DND-41 (cell line): ENCODE measurements at regions not wholly inside any gene's neighbourhood (a gene's known extent, or its start where the extent isn't known, plus 50 kb on each side); places are given as distances from the start of the nearest gene placed in this dataset.

ENCODE experiments used
- ATAC-seq: fragments of 200-7000 bp; cut with Tn5 transposase; 3 replicates; pipeline ENCODE4 v1.9.1; 2021; ENCODE audit warnings: low read depth; ENCODE audit not compliant: insufficient read depth
- DNase-seq: peaks from one replicate; pipeline ENCODE4 v3.0.0-alpha.2; 2020
- H2AFZ ChIP-seq: 2 replicates; pipeline ENCODE4 v1.6.0; 2012; ENCODE audit warnings: low read depth, low read length
- H3K27ac ChIP-seq: 2 replicates; pipeline ENCODE4 v1.5.1; 2012; ENCODE audit warnings: low read length, inconsistent platforms
- H3K27me3 ChIP-seq: fragments of 200-600 bp; sonication (generic); 2 replicates; pipeline ENCODE4 v1.6.0; 2012; ENCODE audit warnings: low read length, mild to moderate bottlenecking, inconsistent platforms; ENCODE audit not compliant: insufficient read depth, poor library complexity
- H3K36me3 ChIP-seq: 2 replicates; pipeline ENCODE4 v1.5.1; 2012; ENCODE audit warnings: low read length, inconsistent platforms; ENCODE audit not compliant: insufficient read depth
- H3K4me1 ChIP-seq: 2 replicates; pipeline ENCODE4 v1.5.1; 2012; ENCODE audit warnings: mild to moderate bottlenecking, low read length; ENCODE audit not compliant: insufficient read depth
- H3K4me2 ChIP-seq: 2 replicates; pipeline ENCODE4 v1.6.0; 2012; ENCODE audit warnings: mild to moderate bottlenecking, moderate library complexity, low read length, inconsistent platforms; ENCODE audit not compliant: insufficient read depth
- H3K4me3 ChIP-seq, 2 experiments: fragments of 200-600 bp in 1 of 2; shearing (Covaris generic) in 1 of 2; 2 replicates each; pipeline ENCODE4 v1.5.1; 2012 to 2016; ENCODE audit warnings: inconsistent platforms in 2 of 2, low read length in 2 of 2, mild to moderate bottlenecking in 2 of 2, low read depth in 1 of 2, moderate library complexity in 1 of 2
- H3K79me2 ChIP-seq: 2 replicates; pipeline ENCODE4 v1.6.0; 2012; ENCODE audit warnings: low read length, inconsistent platforms; ENCODE audit not compliant: insufficient read depth
- H3K9ac ChIP-seq: 2 replicates; pipeline ENCODE4 v1.6.0; 2012; ENCODE audit warnings: low read depth, mild to moderate bottlenecking, inconsistent platforms, low read length, moderate library complexity
- H3K9me3 ChIP-seq: 2 replicates; pipeline ENCODE4 v1.5.1; 2012; ENCODE audit warnings: low read length, moderate library complexity, mild to moderate bottlenecking, inconsistent platforms; ENCODE audit not compliant: insufficient read depth, severe bottlenecking
- H4K20me1 ChIP-seq: 2 replicates; pipeline ENCODE4 v1.6.0; 2012; ENCODE audit warnings: low read length; ENCODE audit not compliant: insufficient read depth
- EZH2 ChIP-seq: IDR thresholded peaks from 3 replicates; pipeline ENCODE4 v1.6.1; 2012; ENCODE audit warnings: borderline replicate concordance, low read depth, mild to moderate bottlenecking, moderate library complexity, low read length, inconsistent platforms; ENCODE audit not compliant: severe bottlenecking
- TF ChIP-seq, protein P1 (sequence below): IDR thresholded peaks from 2 replicates; pipeline ENCODE4 v1.5.1; 2012; ENCODE audit warnings: borderline replicate concordance, low read length, moderate library complexity, mild to moderate bottlenecking; ENCODE audit not compliant: poor library complexity, severe bottlenecking; ENCODE audit errors: extremely low read depth

DNA sequence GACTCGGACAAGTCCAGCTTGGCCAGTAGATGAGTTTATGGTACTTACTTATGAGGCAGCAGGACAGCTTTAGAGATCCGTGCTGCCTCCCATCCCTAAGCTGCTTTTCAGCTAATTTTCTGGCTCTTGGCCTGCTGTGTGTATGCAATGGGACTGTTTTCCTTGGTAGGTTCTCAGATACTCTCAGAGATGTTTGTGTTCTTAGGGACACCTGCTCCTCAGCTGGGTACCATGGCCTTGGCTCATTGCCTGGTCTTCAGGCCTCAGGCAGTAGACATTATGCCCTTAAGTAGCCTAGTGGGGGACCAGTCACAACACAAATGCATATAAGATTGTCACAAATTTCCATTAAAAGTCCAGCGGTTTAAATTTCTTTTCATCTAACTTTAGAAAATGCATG is 688.0 kb downstream of the PCDH7 start:
- Histone ChIP-seq H2AFZ (no peak overlapping the region), H3K9ac (no peak overlapping the region), H3K4me2 (no peak overlapping the region), H3K4me3 (no peak overlapping the region), H3K27ac (no peak overlapping the region), H3K9me3 (no peaks in the 10 kb centered on the region), H3K79me2 (no peaks in the 10 kb centered on the region), H4K20me1 (no peaks in the 10 kb centered on the region), H3K4me1 (no peaks in the 10 kb centered on the region), H3K36me3 (no peaks in the 10 kb centered on the region), H3K27me3 (no peaks in the 10 kb centered on the region)
- no peak for ATAC-seq
- TF ChIP-seq, protein P1, sequence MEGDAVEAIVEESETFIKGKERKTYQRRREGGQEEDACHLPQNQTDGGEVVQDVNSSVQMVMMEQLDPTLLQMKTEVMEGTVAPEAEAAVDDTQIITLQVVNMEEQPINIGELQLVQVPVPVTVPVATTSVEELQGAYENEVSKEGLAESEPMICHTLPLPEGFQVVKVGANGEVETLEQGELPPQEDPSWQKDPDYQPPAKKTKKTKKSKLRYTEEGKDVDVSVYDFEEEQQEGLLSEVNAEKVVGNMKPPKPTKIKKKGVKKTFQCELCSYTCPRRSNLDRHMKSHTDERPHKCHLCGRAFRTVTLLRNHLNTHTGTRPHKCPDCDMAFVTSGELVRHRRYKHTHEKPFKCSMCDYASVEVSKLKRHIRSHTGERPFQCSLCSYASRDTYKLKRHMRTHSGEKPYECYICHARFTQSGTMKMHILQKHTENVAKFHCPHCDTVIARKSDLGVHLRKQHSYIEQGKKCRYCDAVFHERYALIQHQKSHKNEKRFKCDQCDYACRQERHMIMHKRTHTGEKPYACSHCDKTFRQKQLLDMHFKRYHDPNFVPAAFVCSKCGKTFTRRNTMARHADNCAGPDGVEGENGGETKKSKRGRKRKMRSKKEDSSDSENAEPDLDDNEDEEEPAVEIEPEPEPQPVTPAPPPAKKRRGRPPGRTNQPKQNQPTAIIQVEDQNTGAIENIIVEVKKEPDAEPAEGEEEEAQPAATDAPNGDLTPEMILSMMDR = no peak
- no peak for TF ChIP-seq EZH2
- no peak for DNase-seq

DNA sequence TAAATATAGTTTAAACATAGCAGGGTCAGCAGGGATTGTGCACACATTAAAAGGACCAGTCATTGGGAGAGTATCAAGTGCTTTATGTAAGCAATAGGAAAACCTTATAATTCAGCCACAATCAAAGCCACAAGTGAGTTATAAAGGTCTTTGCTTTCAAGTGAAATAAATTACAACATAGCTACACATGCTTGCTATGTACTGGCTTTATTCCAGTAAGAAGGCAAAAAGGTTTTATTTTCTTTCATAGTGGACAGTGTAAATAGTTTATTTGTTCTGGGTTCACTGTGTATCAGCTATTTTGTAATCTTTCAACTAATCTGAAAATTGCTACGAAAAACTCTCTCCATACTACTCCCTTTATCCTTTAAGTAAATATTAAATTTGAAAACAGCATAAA is 691.4 kb downstream of the PCDH7 start:
- no peak overlapping the region for H2AFZ ChIP-seq
- H3K9ac ChIP-seq = no peak overlapping the region
- no peak for TF ChIP-seq EZH2
- TF ChIP-seq, protein P1 = no peak
- ATAC-seq = no peak
- no peaks in the 10 kb centered on the region for H4K20me1 ChIP-seq
- H3K4me2 ChIP-seq = no peak overlapping the region
- H3K27ac ChIP-seq = no peak overlapping the region
- no peaks in the 10 kb centered on the region for H3K27me3 ChIP-seq
- no peak overlapping the region for H3K4me3 ChIP-seq
- H3K9me3 ChIP-seq = no peaks in the 10 kb centered on the region
- no peaks in the 10 kb centered on the region for H3K4me1 ChIP-seq
- no peaks in the 10 kb centered on the region for H3K79me2 ChIP-seq
- H3K36me3 ChIP-seq = no peaks in the 10 kb centered on the region
- no peak for DNase-seq

DNA sequence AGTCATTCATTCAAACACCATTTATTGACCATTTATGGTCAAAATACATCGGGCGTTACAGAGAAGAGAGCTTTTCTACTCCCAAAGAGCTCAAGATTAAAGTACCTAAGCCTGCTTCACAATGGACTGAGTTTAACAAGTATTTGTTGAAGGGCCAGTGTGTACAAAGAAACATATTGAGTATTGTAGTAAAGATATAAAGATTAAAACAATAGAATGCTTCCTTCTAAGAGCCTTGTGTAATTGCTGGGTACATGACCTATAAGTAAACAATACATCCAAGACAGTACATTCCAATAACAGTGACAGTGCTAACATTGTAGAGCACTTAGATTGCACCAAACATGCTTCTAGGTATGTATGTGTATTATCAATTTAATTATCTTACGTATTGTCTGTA is 695.5 kb downstream of the PCDH7 start:
- no peak for TF ChIP-seq EZH2
- TF ChIP-seq, protein P1 = no peak
- H3K4me2 ChIP-seq = no peak overlapping the region
- ATAC-seq (no peak), DNase-seq (no peak)
- H2AFZ ChIP-seq = no peak overlapping the region
- no peak overlapping the region for H3K4me3 ChIP-seq
- H3K27ac ChIP-seq = no peak overlapping the region
- no peaks in the 10 kb centered on the region for H4K20me1 ChIP-seq
- H3K9me3 ChIP-seq = no peaks in the 10 kb centered on the region
- no peaks in the 10 kb centered on the region for H3K79me2 ChIP-seq
- H3K27me3 ChIP-seq = no peaks in the 10 kb centered on the region
- H3K36me3 ChIP-seq = no peaks in the 10 kb centered on the region
- H3K9ac ChIP-seq = no peak overlapping the region
- H3K4me1 ChIP-seq = no peaks in the 10 kb centered on the region

DNA sequence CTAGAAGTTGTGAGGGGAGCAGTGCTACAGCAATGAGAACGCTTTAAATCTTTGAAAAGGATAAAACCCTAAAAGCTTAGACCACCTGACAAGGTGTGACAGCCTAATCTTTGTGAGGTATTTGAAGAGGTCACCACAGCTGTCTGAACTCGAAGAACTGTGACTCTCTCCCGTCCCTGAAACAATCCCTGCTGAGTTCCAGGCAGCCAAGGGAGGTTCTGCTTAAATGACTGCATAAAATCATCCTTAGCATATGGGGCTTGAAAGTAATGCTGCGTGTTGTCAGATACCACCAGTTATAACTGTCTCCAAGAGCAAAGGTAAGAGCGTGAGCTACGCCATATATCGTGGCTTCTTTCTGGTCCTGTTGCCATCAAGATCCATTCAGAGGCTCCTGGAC is 696.3 kb downstream of the PCDH7 start:
- no peaks in the 10 kb centered on the region for H3K27me3 ChIP-seq
- no peaks in the 10 kb centered on the region for H3K79me2 ChIP-seq
- no peak overlapping the region for H3K9ac ChIP-seq
- H3K4me1 ChIP-seq = no peaks in the 10 kb centered on the region
- DNase-seq (no peak), ATAC-seq (no peak)
- H3K4me3 ChIP-seq = no peak overlapping the region
- H3K27ac ChIP-seq = no peak overlapping the region
- H3K4me2 ChIP-seq = no peak overlapping the region
- no peak overlapping the region for H2AFZ ChIP-seq
- no peaks in the 10 kb centered on the region for H3K36me3 ChIP-seq
- H4K20me1 ChIP-seq = no peaks in the 10 kb centered on the region
- TF ChIP-seq, protein P1 = no peak
- no peak for TF ChIP-seq EZH2
- H3K9me3 ChIP-seq = no peaks in the 10 kb centered on the region
